ENCODE measurements at regions not wholly inside any gene's neighbourhood (a gene's known extent, or its start where the extent isn't known, plus 50 kb on each side); places are given as distances from the start of the nearest gene placed in this dataset.

DNA sequence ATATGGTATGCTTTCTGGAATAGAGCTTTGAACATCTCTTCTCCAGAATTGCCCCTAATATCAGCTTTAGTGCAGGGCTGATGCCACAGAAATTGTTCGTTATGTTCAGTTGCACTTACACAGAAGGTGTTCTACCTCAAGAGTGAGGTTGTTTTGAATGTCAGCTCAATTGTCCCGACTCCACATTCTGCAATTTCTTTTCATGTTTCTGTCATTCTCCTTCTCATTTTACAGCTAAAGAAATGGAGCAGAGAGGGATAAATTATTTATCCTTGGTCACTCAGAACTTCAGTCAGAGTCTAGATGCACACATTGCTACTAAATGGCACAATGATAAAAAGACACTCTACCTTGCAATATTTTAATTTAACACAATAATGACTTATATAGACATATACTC is 137.0 kb upstream of the CCN2 start:
- peak; percentile 10 for DNase-seq

DNA sequence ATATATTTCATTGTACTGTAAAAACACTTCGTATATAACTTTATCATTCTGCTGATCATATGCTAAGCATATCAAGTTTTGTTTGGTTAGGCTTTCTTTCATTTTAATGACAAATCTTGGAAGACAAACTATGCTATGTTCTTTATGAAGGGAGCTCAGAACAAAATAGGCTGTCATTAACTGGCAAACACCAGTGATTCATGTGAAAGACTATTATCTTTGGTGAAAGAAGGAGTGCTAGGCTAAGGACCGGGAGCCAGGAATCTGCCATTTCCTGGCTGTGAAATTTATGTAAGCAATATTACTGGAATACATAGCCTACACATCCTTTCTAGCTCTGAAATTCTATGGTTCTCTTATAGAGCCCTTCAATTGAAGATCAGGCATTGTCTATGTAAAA is 136.2 kb upstream of the CCN2 start:
- no peak for DNase-seq

DNA sequence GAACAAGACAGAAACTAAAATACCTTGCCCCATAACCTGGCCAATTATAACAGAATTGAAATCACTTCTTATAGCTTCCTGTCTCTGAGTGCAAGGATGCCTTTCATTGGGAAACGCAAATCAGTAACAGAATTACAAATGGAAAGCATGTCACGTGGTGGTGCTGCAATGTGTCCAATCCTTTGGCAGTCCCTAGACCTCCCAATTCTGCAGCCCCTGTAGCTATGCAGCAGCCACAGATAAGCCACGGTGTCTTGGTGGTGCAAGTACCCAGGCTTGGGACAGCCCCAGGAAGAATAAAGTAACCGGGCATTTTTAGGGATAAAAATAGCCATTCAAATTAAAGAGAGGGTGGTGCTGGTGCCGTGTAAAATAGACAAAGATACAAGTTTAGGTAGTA is 134.6 kb upstream of the CCN2 start:
- no peak for DNase-seq

DNA sequence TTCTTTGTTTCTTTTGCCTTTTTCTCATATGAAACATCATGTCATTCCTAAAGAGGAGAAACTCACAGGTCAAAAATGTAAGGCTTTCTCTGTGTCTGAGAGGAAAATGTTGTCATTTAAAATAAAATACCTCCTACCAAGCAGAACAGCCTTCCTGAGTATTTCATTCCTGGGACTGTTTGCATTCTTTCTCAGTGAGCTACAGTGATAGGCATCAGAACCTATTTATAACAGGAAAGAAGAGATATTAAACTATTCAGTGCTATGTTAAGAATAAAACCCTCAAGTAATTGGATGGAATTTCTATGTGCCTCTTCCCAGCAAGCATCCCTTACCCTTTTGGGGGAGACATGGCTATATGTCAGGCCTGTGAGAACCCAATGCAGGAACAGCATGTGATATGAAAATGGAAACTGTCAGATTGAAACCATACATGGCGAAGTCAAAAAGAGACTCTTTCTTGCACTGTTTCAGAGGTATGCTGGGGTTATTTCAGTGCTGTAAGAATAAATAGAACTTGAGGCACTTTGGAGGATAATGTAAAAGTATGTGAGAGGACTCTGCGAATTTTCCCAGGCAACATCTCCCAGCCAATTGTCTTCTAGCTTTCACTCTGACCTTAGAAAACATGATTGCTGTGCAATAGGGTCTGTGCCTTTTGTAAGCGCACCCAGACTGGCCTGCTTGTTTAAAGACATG is 133.8 kb upstream of the CCN2 start:
- DNase-seq = no peak

DNA sequence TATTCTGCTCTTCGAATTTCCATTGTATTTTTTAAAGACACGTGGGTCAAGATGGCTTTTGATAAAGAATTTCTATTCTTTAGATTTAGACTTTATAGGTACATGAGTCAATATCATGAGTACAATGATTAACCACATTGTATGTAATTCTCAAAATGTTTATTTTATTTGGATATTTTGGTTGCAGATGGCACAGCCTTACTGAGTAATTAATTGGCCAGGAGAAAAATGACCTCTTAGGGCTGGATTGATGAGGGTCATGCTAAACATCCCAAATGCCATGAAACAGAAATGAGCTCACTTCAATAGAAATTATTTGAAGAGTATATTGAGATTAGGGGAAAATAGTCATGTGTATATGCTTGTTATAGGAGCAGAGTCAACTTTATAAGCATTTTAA is 131.2 kb upstream of the CCN2 start:
- DNase-seq = no peak

DNA sequence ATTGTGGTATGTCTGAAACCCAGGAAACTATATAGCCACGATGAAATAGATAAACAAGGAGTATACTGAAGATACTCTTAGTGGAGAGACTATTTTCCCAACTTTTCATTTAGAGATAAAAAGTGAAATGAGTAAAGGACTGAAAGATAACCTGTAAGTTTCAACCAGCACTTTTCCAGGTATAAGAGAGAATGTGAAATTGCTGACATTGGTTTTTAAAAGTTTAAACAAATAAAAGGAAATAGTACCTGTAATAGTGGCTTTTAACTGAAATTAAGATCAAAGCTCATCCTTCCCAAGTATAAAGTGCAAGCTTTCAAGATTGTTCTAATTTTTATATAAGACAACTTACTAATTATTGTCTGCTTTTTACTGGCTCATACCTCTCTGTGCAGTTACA is 130.2 kb upstream of the CCN2 start:
- DNase-seq = no peak

DNA sequence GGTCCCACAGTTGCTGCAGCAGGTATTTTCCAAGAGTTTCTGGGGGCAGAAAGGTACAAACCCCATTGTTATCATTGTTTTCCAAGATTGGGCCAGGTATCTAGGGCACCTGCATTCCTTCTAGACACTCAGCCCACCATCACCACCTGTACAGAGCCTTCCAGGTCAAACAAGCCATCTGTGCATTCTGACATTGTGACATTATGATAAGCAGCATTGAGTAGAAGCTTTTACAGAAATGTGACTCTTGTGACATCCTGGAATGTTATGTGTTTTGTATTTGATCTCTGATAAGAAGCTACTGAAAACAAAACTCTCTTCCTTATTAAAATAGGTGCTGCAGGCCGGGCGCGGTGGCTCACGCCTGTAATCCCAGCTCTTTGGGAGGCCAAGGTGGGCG is 128.1 kb upstream of the CCN2 start:
- DNase-seq = no peak

DNA sequence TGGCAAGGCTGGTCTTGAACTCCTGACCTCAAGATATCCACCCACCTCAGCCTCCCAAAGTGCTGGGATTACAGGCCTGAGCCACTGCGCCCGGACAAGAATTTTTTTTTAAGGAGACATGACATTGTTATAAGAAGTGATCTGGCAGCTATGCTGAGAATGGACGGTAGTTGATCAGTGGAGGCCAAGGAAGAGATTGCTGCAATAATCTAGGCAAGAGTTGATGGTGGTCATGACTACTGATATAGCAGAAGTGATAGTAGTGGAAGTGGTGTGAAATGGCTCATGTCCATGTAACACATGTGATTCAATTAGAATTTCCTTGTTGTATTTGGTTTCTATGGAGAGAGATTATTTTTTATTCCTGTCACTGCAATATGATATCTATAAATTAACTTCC is 125.3 kb upstream of the CCN2 start:
- DNase-seq = no peak

DNA sequence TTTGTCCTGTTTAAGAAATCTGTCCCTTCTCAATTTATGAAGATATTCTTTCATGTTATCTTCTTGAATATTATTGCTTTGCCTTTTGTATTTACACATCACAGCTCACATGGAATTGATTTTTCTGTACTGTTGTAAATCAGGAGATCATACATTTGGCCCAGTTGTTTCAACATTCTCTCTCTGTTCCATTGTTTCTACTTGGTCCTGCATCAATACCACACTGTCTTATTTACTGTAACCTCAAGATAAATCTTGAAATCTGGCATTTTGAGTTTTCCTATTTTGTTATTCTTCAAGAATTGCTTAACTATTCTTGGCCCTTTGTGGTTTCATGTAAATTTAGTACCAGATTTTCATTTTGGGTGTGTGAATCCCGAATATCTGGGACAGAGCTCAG is 121.7 kb upstream of the CCN2 start:
- DNase-seq = no peak

DNA sequence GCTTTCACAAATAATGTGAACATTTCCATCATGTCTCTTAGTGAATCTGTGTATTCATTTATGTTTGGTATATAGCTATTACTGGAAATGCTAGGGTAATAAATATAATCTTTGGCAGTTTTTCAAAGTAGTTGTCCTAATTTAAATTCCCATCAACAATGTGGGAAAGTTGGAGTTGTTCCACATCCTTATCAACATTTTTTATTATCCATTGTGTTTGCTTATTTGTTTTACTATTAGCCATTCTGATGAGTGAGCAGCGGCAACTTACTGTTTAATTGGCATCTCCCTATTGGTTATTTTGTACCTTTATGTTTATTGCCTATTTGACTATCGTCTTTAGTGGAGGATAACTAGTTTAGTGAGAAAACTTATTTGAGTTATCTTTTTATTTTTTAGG is 121.1 kb upstream of the CCN2 start:
- DNase-seq = no peak

DNA sequence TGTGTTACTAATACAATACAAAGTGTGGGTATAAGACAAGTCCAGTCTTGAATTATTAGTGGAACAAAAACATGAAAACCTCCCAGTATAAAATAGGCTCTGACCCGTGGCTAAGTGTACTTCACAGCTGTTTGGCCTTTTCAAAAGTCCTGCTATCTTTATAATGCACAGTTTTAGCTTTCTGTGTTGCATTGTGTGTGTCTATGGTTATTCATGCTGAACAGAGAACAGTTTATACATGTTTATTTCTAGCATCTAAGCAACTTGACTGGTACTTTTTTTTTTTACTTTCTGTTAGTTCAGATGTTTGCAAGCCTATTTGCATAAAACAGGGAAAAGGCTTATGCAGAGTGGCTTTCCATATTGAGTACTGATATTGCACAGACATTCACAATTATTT is 119.2 kb upstream of the CCN2 start:
- DNase-seq = no peak

DNA sequence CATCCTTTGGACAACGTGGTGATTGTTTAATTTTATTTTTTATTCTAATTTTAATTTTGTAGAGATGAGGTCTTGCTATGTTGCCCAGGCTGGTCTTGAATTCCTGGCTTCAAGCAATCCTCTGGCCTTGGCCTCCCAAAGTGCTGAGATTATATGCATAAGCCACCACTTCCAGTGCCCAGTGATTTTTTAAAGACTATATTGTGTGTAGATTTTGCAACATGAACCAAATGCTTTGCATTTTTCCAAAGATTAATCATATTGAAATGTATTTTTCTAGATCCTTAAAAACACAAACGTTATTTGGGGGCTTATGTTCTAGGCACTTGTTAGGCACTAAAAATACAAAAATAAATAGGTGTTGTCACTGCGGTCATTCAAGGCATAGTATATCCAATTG is 117.6 kb upstream of the CCN2 start:
- no peak for DNase-seq

DNA sequence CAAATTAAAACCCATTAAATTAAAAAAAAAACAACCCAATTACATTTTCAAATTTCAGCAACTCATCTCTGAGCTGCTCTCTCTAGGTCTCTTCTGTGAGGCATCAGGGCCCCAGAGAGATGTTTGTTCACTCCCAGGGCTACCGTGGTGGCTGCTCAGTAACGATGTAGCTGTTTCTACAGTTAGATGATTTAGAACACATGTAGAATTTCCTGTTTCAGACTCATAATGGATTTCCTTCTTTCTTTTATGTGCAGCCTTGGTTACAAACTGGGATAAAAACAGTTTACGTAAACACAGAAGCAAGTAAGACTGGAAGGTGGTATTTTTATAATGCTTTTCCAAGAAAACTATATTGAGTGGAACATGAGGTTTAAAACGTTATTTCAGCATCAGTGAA is 116.1 kb upstream of the CCN2 start:
- DNase-seq = no peak

DNA sequence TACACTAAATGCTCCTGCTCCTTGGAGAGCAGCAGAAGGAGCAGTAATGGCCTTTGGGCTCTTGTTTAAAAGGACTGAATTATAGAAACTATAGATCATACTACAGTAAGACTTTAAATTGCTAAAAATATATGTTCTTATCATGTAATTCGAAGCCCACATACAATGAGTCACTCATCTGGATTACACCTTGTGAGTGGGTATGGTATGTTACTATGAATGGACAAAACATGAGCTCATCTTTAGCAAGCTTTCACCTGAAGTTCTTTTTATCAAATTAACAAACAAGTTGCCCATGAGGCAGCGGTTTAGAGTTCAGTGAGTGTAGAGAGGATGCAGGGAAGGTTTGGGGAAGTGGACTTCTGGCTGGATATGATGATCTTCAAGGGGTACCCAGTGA is 114.4 kb upstream of the CCN2 start:
- no peak for DNase-seq

DNA sequence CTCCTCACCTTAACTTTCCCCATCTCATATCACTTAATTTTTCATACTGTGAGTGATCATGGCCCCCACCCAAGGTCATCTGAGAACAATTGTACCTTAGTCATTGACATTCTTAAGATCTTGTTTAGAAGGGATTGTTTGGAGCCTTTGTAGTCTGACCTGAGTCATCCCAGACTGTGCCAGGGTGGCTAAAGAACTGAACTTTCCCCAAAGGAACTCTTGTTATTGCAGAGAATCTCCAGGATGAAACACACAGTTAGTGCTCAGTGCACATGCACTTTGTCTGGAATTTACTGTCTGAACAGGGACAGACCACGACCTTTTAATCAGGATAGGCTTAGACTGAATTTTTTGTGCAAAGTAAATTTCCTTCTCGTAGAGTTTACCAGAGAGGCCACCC is 112.6 kb upstream of the CCN2 start:
- DNase-seq = no peak

DNA sequence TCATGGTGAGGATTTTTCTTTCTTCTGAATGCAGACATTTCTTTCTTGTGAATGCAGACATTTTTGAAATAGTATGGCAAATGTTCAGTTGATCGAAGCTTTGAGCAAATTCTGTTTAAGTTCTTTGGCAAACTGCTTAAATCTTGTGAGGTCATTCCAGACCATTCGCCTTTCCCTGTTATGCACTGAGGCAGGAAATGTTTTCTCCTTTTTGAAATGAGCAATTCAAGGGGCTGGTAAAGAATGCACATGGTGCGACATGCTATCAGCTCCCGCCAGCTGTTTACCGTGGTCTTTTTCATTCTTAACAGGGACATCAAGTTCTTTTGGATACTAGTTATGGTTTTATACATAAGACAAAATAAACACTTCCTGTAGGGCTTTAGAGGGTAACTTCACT is 112.0 kb upstream of the CCN2 start:
- no peak for DNase-seq

DNA sequence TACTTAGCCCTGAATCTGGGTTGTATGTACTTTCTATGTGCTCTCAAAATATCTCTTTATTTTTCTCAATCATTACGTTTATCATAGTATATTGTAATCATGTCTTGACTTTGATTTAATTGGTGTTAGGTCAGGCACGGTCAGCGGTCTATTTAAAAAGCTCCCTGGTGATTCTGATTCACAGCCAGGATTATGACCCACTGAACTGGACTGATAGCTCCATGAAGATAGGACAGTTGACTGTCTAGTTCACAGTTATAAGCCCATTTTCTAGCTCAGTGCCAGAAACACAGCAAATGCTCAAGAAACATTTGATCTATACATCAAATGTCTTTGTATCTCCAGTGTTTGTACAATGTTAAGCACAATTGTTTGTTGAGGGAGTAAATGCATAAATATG is 111.5 kb upstream of the CCN2 start:
- DNase-seq = no peak

DNA sequence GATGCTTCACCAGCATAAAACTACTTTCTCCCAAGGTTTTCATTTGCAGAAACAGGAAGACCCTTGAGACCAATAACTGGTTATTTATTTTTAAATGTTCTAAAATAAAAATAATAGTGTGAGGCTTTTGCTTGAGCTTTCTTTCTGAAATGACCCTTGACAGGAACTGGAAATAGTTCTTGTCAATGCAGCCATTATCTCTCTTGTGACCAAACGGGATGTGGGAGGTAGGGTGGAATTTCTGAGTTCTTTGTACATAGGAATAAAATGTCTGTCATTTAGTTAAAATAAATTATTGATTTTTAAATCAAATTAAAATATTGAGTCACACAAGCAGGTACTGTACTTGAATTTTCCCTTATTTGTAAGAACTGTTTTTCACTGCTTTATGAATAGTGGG is 110.2 kb upstream of the CCN2 start:
- DNase-seq = no peak

DNA sequence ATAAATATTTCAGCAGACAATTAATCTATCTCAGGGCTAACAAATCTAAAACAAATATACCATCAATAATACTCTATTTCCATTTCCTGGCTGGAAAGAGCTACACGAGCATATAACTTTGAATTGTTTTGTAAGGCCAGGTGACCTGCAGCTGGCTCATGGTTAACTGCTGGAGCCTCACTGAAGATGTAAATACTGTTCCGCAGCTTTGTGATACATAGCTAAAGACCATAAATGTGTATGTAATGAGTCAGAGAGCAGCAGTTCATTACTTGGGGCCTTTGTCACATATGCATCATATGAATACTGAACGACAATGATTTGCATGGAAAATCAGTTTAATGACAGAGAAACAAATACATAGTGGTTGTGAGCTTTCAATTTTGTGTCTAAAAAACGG is 109.4 kb upstream of the CCN2 start:
- no peak for DNase-seq

DNA sequence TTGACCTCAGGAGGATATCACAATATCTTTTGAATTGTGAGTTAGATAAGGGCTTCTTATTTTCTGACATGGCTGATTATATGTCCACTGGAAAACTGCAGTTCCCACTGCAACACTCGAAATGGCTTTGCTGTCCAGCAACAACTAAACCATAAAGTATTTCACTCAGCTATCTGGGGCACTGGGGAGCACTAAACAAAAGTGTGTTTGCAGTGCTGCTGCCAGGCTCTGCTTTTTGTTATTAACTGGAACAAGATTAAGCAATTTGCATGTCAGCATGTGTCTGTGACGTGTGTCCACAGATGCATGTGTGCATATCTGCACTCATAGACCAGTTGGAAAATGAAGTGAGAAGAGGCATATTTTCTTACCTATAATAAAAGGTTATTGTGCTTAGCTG is 107.8 kb upstream of the CCN2 start:
- no peak for DNase-seq

DNA sequence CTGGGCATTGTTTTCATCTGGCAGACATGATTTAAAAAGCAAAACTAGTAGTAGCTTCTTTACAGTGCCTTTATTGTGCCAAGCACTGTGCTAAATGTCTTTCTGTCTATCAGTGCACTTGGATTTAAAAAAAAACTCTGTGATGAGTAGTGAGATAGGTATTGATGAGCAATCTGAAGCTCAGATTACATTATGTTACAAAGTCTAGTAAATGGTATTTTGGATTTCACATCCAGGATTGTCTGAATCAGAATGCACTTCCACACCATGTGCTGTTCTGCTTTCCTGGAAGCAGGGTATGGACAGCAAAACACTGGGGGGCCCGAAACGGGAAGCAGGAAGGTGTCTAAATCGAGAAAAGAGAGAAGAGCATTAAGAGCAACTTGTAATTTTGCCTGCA is 103.4 kb upstream of the CCN2 start:
- DNase-seq = no peak

DNA sequence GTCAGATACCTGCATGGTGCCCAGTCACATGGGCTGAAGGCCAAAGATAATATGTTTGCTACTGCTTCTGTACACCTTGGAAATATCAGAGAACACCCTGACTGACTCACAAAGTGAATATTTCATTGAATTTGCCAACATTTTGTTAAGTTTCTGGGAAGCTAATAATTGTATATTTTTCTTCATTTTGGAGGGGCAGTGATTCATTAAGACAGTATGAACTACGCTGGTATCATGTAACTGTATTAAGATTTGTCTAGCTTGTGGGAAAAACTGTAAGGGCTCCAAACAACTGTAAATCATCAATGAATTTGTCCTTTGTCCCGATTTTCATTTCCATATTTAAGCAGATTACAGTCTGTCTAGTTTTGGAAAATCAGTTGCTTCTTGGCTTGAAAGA is 102.3 kb upstream of the CCN2 start:
- DNase-seq = no peak

DNA sequence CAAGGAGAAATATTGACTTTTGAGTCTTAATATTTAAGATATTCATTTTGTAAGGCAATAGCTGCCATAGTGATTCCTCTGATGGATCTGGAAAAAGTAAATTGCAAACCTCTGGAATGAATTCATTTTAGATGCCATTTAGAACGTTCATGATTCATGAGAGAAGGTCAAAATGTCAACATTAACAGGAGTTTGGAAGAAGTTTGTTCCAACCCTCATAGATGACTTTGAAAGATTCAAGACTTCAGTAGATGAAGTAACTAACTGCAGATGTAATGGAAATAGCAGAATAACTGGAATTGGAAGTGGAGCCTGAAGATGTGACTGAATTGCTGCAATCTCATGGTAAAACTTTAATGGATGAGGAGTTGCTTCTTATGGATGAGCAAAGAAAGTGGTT is 100.9 kb upstream of the CCN2 start:
- no peak for DNase-seq

DNA sequence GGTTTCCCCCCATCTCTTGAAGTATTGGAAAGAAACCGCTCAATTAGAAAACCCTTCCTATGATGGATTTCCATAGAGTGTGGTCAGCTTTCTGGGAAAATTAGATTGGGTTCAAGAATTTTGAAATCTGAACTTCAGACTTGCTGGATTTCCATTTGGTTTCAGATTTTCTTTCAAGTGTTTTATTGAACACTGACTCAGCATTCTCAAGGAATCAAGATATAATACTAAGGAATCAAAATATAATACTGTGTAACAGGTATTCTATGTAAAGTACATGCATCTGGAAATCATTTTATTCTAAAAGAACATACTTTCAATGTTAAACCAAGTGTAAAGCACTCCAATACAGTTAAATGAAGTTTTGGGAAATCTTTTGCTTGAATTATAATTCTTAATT is 94.7 kb upstream of the CCN2 start:
- DNase-seq = no peak

DNA sequence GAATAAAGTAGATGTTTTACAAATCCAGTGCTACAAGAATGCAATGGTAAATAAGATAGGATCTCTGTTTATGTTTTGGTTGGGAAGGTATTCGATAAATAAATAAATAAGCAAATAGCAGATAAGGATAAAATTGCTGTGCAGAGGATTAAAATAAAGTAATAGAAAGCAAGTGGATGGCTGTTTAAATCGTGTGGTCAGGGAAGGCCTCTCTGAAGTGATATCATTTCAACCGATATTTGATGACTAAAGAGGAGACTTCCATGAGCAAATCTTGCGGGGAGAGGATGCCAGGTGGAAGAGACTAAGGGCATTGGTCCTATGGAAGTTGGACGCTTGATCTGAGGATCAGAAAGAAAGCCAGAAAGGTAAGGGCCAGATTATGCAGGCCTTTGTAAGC is 92.0 kb upstream of the CCN2 start:
- no peak for DNase-seq

DNA sequence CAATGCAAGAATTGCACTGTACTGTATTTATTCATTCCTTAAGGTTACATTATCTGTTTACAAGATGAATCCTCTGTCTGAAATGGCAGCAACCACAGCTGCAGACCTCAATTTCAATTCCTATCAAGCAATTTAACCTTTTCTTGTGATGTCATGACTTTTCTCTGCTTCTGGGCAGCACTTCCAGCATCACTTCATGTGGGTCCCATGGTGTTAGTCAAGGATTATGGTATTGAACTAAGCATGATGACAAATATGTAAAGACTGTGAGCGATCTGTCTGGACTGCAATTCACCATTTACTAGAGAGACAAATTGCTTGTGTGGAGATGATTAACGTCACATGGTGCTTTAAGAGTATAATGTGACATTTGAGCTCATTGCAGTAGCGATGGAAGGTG is 90.5 kb upstream of the CCN2 start:
- no peak for DNase-seq
